Ramos (cell line): ENCODE measurements at regions not wholly inside any gene's neighbourhood (a gene's known extent, or its start where the extent isn't known, plus 50 kb on each side); places are given as distances from the start of the nearest gene placed in this dataset.
"Not testable (repeated sequence)": the region's sequence is repeated elsewhere in the genome, so short reads cannot be mapped to it uniquely, and the experiment has no call there.

Experiments
- in situ Hi-C: fragments of 300-500 bp; cut with MboI; formaldehyde crosslinking; loops from one replicate; pipeline ENCODE4 v1.14.3; 2022; ENCODE audit warnings: low sequenced_read_pairs; ENCODE audit not compliant: unreplicated experiment

- in situ Hi-C loops, result no loop called here
Measured at GRCh38 chr7:121748546-121748945, 124.4 kb upstream of the PTPRZ1 start.

DNA sequence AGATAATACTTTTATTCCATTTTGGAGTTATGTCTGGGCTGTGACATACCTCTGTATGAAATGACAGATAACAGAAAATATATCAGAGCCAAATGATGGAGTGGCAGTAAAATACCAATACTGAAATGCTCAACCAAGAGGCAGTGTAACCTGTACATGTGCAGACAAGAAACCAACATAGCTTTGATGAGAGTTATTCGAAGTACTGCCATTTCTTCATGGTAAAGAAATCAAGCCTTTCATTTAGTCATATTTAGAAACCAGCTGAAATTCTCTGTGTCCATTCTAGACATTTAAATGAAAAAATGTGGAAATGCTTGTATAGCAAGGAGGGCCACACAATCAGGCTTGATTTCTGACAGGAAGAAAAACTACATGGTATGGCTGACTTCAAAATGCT, 127.1 kb upstream of the PTPRZ1 start:
- in situ Hi-C loops, result no loop called here

- in situ Hi-C loops, result no loop called here
Measured at GRCh38 chr7:121744877-121745276, 128.1 kb upstream of the PTPRZ1 start.

GRCh38 chr7:121744319-121744718, 128.6 kb upstream of the PTPRZ1 start:
- in situ Hi-C loops, result no loop called here

DNA sequence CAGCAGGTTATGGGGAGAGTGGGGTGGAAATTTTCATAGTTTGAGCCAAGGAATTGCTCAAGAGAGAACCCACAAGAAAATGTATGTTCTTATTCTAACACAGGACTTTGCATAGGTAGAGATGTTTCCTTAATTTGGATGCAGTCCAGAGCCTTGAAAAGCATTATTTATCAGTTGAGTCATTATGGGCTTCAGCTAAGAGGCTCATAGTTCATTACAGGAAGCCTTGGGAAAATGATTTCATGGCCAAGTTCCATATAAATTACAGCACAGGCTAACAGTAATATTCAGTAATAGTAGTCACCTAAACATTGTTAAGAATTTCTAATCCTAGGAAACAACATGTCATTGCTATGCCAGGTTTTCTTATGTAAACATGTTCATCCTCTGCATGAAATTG, 131.1 kb upstream of the PTPRZ1 start:
- in situ Hi-C loops, result no loop called here

- in situ Hi-C loops, result no loop called here
Measured at GRCh38 chr7:121739465-121739864, 133.5 kb upstream of the PTPRZ1 start.

DNA sequence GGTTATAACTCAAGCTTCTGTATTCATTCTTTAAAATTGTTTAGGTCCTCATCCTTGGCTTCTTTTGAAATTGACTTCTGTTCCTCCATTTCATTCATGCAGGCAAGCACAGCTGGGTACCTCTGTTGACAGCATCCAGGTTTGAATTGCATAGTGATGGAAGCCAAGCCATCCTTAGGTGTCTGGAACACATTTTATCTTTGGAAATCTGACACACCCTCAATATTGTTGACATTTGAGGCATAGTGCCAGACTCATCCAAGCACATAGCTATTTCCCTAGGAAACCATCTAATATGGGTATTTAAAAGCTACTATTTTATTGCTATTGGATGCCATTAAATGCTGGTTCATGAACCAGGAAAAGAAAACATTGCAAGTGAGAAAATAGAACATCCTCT, 142.1 kb upstream of the PTPRZ1 start:
- in situ Hi-C loops, result no loop called here

DNA sequence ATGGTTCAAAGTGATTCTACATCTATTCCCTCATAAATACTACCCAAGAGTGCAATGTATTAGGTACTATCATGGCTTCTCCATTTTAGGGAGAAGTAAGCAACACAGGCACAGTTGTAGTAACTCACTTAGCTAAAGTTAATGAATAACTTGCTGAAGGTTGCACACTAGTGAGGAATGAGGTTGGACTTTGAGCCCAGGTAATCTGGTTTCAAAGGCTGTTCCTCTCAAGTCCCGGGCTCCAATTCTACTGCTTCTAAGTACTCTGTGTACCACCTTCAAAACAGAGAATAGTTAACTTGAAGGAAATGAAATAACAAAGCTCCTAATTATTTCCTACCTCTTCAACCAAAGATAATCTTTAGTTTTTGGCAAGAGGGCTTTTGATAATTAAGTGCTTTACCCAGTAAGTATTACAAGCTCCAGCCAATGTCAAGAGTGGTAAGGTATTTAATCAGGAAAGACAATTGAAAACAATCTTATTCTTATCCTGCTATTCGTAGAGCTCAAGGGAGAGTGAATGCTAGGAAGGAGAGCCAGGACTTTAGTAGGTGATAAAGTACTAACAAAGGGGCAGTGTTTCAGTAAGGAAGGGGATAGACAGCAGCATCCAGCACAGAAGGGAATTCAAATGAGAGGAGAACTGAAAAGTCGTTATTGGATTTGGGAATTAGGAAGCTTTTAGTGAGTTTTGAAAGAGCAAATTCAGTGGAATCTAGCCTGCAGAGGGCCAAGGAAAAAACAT, 158.2 kb upstream of the PTPRZ1 start:
- in situ Hi-C loops, result no loop called here

- in situ Hi-C loops, result not testable (repeated sequence)
Measured at GRCh38 chr7:121712961-121713360, 160.0 kb upstream of the PTPRZ1 start.

- in situ Hi-C loops, result no loop called here
Measured at GRCh38 chr7:121697731-121698316, 175.1 kb upstream of the PTPRZ1 start.

GRCh38 chr7:121696954-121697353, 176.0 kb upstream of the PTPRZ1 start:
- in situ Hi-C loops, result no loop called here

- in situ Hi-C loops, result no loop called here
Measured at GRCh38 chr7:121689749-121690148, 183.2 kb upstream of the PTPRZ1 start.

DNA sequence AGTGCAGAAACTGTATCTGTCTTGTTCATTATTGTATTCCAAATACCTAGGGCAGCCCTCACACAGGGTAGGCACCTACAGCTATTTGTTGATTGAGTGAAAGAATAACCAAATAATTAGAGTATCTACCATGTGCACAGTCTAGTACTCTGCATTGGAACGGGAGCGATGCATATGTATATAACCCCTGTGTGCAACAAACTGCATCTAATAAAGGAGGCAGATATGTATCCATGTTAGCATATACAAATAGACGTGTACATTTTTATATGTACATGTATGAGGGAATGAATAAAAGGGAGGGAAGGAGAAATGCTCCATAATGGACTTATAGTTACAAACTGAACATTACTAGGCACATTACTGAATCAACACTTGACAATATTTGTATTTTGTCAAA, 191.3 kb upstream of the PTPRZ1 start:
- in situ Hi-C loops, result no loop called here

DNA sequence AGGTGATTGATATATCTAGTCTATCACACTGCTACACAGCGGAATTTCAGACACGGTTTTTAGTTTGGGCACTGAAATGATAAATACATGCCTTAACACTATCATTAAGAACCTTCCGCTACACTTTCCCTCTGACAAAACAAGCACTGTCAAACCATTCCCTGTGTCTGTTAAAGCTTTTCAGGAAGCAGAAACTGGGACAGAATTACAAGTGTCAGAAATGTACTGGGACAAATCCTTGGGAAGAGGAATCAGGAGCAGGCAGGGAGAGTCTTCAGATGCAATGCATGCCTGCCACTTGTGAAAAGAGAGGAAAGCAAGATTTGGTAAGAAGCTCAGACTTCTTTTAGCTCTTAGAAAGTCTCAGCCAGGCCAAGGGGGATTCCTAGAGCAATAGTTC, 196.8 kb upstream of the PTPRZ1 start:
- in situ Hi-C loops, result no loop called here

- in situ Hi-C loops, result not testable (repeated sequence)
Measured at GRCh38 chr7:121674455-121674854, 198.5 kb upstream of the PTPRZ1 start.

DNA sequence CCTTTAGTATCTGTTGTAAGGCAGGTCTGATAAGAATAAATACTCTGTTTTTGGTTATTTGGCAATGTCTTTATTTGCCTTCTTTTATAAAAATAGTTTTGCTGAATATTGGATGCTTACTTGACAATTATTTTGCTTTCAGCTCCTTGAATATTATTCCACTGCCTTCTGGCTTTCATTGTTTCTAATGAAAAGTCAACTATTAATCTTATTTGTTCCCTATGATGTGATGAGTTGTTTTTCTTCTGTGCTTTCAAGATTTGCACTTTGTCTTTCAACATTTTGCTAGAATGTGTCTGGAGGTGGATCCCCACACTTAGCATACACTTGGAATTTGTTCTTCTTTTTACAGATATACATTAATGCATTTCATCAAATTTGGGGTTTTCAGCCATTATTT, 203.8 kb upstream of the PTPRZ1 start:
- in situ Hi-C loops, result no loop called here

- in situ Hi-C loops, result no loop called here
Measured at GRCh38 chr7:121666306-121666705, 206.7 kb upstream of the PTPRZ1 start.

DNA sequence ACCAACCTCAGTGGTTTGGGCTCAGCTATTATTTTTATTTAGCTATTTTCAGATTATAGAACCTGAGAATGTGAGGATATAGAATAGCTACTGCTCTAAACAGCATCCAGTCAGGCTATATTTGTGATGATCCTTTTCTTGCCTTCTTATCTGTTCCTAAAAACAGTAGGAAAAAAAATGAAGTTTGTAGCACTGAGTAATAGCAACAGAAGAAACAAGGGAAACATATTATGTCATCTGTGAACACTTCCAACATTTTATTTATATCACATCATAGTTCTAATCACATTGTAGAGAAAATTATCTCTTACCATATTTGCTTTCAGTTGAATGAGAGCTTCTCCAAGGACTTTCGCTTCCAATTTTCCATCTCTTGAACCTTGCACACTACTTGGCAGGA, 229.6 kb upstream of the PTPRZ1 start:
- in situ Hi-C loops, result no loop called here

DNA sequence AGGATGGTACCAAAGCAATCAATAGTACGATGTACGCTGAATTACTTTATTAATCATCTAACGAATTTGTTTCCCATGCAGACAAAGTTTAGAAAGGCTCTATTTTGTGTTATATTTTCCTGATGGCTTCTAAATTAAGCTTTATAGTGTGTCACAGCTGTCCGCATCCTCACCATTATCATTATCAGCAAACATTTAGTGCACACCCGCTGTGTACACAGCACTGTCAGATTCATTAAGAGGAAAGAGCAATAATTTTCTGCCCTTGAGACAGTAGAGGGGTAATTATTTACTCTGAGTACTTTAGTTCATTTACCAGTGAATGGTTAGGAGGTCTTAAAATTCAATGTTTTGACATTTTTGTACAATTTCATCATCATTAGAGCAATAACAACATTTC, 233.3 kb upstream of the PTPRZ1 start:
- in situ Hi-C loops, result no loop called here

DNA sequence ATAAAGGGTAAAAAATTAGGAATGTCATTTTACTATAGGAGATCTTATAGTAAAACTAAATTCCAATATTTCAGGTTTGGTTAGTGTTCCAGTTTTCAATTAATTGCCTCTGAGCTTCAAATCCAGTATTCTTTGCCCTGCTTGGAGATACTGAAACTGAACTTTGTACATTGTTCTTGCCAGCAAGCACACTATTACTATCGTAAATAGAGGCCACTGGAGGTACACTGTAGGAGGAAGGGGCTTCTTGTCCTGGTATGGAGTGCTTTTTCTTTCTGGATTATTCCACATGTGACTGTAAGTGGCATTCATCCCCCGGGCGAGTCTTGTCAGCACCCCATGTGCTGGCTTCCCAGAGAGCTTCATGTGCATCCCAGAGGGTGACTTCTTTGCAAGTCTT, 234.7 kb upstream of the PTPRZ1 start:
- in situ Hi-C loops, result no loop called here

DNA sequence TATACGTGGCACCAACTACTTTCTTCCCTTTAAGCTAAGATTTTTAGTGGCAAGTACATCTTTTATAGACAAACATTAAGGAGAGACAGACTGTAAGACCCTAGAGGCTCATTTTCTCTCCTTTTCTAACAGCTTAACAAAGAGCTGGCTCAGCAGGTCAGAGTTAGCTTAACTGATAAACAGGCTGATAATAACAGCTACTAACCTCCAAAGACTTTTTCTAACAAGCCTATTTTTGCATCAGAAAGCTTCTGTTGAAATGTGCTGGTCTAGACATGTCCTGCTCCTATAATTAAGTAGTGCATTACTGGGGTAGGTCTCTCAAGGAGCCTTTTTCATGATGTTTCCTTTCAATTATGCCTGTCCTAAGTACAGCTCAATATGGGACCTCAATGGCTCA, 238.2 kb upstream of the FAM3C start:
- in situ Hi-C loops, result no loop called here

GRCh38 chr7:121633186-121633585, 237.1 kb upstream of the FAM3C start:
- in situ Hi-C loops, result no loop called here
